H1 (cell line): ENCODE measurements at regions not wholly inside any gene's neighbourhood (a gene's known extent, or its start where the extent isn't known, plus 50 kb on each side); places are given as distances from the start of the nearest gene placed in this dataset.

Experiments
- CTCF ChIA-PET: fragments of 300-600 bp; sonication (Branson Sonifier 250); formaldehyde crosslinking; loops from one replicate; lab custom pipeline; 2021; ENCODE audit not compliant: partially characterized antibody; lab: Charles Lee
- POLR2A ChIA-PET: fragments of 300-600 bp; sonication (Branson Sonifier 250); formaldehyde crosslinking; loops from one replicate; lab custom pipeline; 2021; ENCODE audit warnings: inconsistent platforms; ENCODE audit not compliant: partially characterized antibody; lab: Charles Lee
- DNase-seq, 2 experiments: peaks; one replicate each; pipeline versions ENCODE4 v3.0.0 to v3.0.0-alpha.2; 2010 to 2022; ENCODE audit warnings: low spot score in 2 of 2, low read depth in 1 of 2, mixed read lengths in 1 of 2
- FAIRE-seq: peaks from 2 replicates; lab custom pipeline; 2011; peaks lifted over from hg19 to GRCh38; lab: Jason Lieb, UNC
- H2AFZ ChIP-seq: 2 replicates; pipeline ENCODE4 v1.8.1; 2012; ENCODE audit warnings: low read length, inconsistent platforms
- H2AK5ac ChIP-seq: 2 replicates; pipeline ENCODE4 v1.6.1; 2013; ENCODE audit warnings: low read depth, low read length
- H2BK120ac ChIP-seq: replicated peaks from 2 replicates; pipeline ENCODE3; 2013; ENCODE audit warnings: low read depth, low read length, inconsistent platforms
- H2BK12ac ChIP-seq: 2 replicates; pipeline ENCODE4 v1.6.1; 2013; ENCODE audit warnings: low read depth, low read length
- H2BK15ac ChIP-seq: 2 replicates; pipeline ENCODE4 v1.6.1; 2013; ENCODE audit warnings: low read length
- H2BK20ac ChIP-seq: 2 replicates; pipeline ENCODE4 v1.6.1; 2013; ENCODE audit warnings: low read length
- H2BK5ac ChIP-seq: 2 replicates; pipeline ENCODE4 v1.6.1; 2013; ENCODE audit warnings: low read depth, low read length
- H3K14ac ChIP-seq: 2 replicates; pipeline ENCODE4 v1.6.1; 2013; ENCODE audit warnings: inconsistent platforms; ENCODE audit not compliant: insufficient read length
- H3K18ac ChIP-seq: 2 replicates; pipeline ENCODE4 v1.6.1; 2013; ENCODE audit warnings: low read length; ENCODE audit errors: extremely low read depth
- H3K23ac ChIP-seq: 2 replicates; pipeline ENCODE4 v1.6.1; 2013; ENCODE audit warnings: inconsistent platforms; ENCODE audit not compliant: insufficient read length
- H3K23me2 ChIP-seq: 2 replicates; pipeline ENCODE4 v1.6.1; 2013; ENCODE audit warnings: low read depth, low read length
- H3K27ac ChIP-seq: 2 replicates; pipeline ENCODE4 v1.6.1; 2011; ENCODE audit warnings: low read depth, low read length, inconsistent platforms
- H3K27me3 ChIP-seq, 4 experiments: replicated peaks in 1 of 4; 1 replicate in 1 of 4; 2 replicates in 3 of 4; pipeline versions ENCODE4 v1.6.1 to v1.8.1; 2011 to 2013; ENCODE audit warnings: low read length in 3 of 4, mild to moderate bottlenecking in 3 of 4, inconsistent platforms in 2 of 4, mixed read lengths in 2 of 4, moderate library complexity in 1 of 4; ENCODE audit not compliant: control insufficient read depth in 3 of 4, insufficient read depth in 3 of 4; ENCODE audit errors: extremely low read depth in 1 of 4
- H3K36me3 ChIP-seq, 4 experiments: 2 replicates each; pipeline versions ENCODE4 v1.6.1 to v1.8.1; 2011 to 2013; ENCODE audit warnings: mild to moderate bottlenecking in 4 of 4, low read length in 3 of 4, moderate library complexity in 2 of 4, control low read depth in 1 of 4, inconsistent platforms in 1 of 4; ENCODE audit not compliant: insufficient read depth in 4 of 4, control insufficient read depth in 2 of 4
- H3K4ac ChIP-seq: replicated peaks from 2 replicates; pipeline ENCODE3; 2013; ENCODE audit warnings: low read length, low read depth, mixed read lengths, inconsistent platforms; ENCODE audit not compliant: insufficient read length
- H3K4me1 ChIP-seq, 4 experiments: replicated peaks in 1 of 4; 1 replicate in 1 of 4; 2 replicates in 3 of 4; pipeline versions ENCODE4 v1.6.1 to v1.8.1; 2011 to 2013; ENCODE audit warnings: low read length in 3 of 4, inconsistent platforms in 2 of 4, mixed read lengths in 1 of 4; ENCODE audit not compliant: insufficient read depth in 4 of 4, control insufficient read depth in 3 of 4
- H3K4me2 ChIP-seq, 2 experiments: 2 replicates each; pipeline versions ENCODE4 v1.6.1 to v1.8.1; 2011 to 2013; ENCODE audit warnings: low read depth in 2 of 2, low read length in 2 of 2, control low read depth in 1 of 2, inconsistent platforms in 1 of 2, mild to moderate bottlenecking in 1 of 2; ENCODE audit not compliant: insufficient read depth in 1 of 2
- H3K4me3 ChIP-seq, 4 experiments: fragments of 200-600, 300-600 bp in 1 of 4; sonication (generic), shearing (Covaris generic), sonication (Bioruptor Twin) in 1 of 4; 2 replicates each; pipeline versions ENCODE4 v1.5.1 to v1.8.1; 2011 to 2016; ENCODE audit warnings: low read length in 4 of 4, low read depth in 3 of 4, control low read depth in 2 of 4, inconsistent platforms in 2 of 4, mild to moderate bottlenecking in 2 of 4, mixed read lengths in 1 of 4, moderate library complexity in 1 of 4; ENCODE audit not compliant: insufficient read depth in 2 of 4; ENCODE audit errors: extremely low read depth in 1 of 4
- H3K56ac ChIP-seq: replicated peaks from 2 replicates; pipeline ENCODE3; 2013; ENCODE audit warnings: low read depth, mild to moderate bottlenecking, mixed read lengths, low read length, inconsistent platforms; ENCODE audit not compliant: insufficient read length
- H3K79me1 ChIP-seq: 2 replicates; pipeline ENCODE4 v1.6.1; 2013; ENCODE audit warnings: low read depth, low read length, control low read depth
- H3K79me2 ChIP-seq, 2 experiments: 2 replicates each; pipeline versions ENCODE4 v1.6.1 to v1.8.1; 2012 to 2013; ENCODE audit warnings: low read length in 2 of 2, mild to moderate bottlenecking in 2 of 2, inconsistent platforms in 1 of 2; ENCODE audit not compliant: insufficient read depth in 2 of 2, control insufficient read depth in 1 of 2
- H3K9ac ChIP-seq, 4 experiments: replicated peaks in 1 of 4; 1 replicate in 1 of 4; 2 replicates in 3 of 4; pipeline versions ENCODE4 v1.6.1 to v1.8.1; 2011 to 2013; ENCODE audit warnings: low read depth in 3 of 4, low read length in 3 of 4, control low read depth in 2 of 4, mild to moderate bottlenecking in 2 of 4, moderate library complexity in 2 of 4, inconsistent platforms in 1 of 4; ENCODE audit errors: extremely low read depth in 1 of 4
- H3K9me3 ChIP-seq, 2 experiments: 2 replicates each; pipeline versions ENCODE4 v1.6.1 to v1.8.1; 2012 to 2013; ENCODE audit warnings: mild to moderate bottlenecking in 2 of 2, moderate library complexity in 2 of 2, control low read depth in 1 of 2, inconsistent platforms in 1 of 2, low read depth in 1 of 2, low read length in 1 of 2, mixed read lengths in 1 of 2; ENCODE audit not compliant: insufficient read depth in 2 of 2
- H4K20me1 ChIP-seq, 2 experiments: replicated peaks in 1 of 2; 2 replicates each; pipeline versions ENCODE3 to v1.8.1; 2011 to 2013; ENCODE audit warnings: inconsistent platforms in 2 of 2, low read length in 2 of 2, mild to moderate bottlenecking in 1 of 2; ENCODE audit not compliant: insufficient read depth in 2 of 2, control insufficient read depth in 1 of 2
- H4K5ac ChIP-seq: 2 replicates; pipeline ENCODE4 v1.6.1; 2013; ENCODE audit warnings: low read length, low read depth, mixed read lengths, inconsistent platforms; ENCODE audit not compliant: insufficient read length
- H4K8ac ChIP-seq: 2 replicates; pipeline ENCODE4 v1.8.0; 2013; ENCODE audit warnings: mild to moderate bottlenecking, moderate library complexity, low read length, inconsistent platforms; ENCODE audit not compliant: insufficient read depth; ENCODE audit errors: extremely low read depth
- H4K91ac ChIP-seq: replicated peaks from 2 replicates; pipeline ENCODE3; 2013; ENCODE audit warnings: low read length, mixed read lengths, inconsistent platforms; ENCODE audit not compliant: insufficient read length
- BRCA1 ChIP-seq: IDR thresholded peaks from 2 replicates; pipeline ENCODE4 v1.6.1; 2012; ENCODE audit warnings: low read depth, low read length, improper control_type of control experiment
- JUND ChIP-seq: IDR thresholded peaks from 2 replicates; pipeline ENCODE4 v1.6.1; 2011; ENCODE audit warnings: mild to moderate bottlenecking, improper control_type of control experiment, low read length
- RAD21 ChIP-seq, 2 experiments: IDR thresholded peaks in 1 of 2; conservative IDR thresholded peaks in 1 of 2; 2 replicates each; pipeline ENCODE4 v1.6.1; 2011; ENCODE audit warnings: low read depth in 2 of 2, low read length in 2 of 2, improper control_type of control experiment in 1 of 2, inconsistent platforms in 1 of 2, mild to moderate bottlenecking in 1 of 2, moderate library complexity in 1 of 2
- SAP30 ChIP-seq: fragments of 300-600 bp; sonication (generic); IDR thresholded peaks from 2 replicates; pipeline ENCODE4 v1.7.1; 2012; ENCODE audit warnings: low read length, moderate library complexity, mild to moderate bottlenecking, inconsistent platforms; ENCODE audit not compliant: insufficient read depth, insufficient replicate concordance
- WGBS, 2 experiments: shearing (Covaris generic) in 1 of 2; methylation state at CpG; one replicate each; pipeline versions ENCODE4 v1.1.6 to v1.1.7; 2013 to 2015; ENCODE audit warnings: low lambda C conversion rate in 2 of 2, mixed read lengths in 2 of 2, inconsistent platforms in 1 of 2, low coverage in 1 of 2, missing lambda C conversion rate in 1 of 2; ENCODE audit not compliant: insufficient replicate concordance in 2 of 2, insufficient coverage in 1 of 2, insufficient read length in 1 of 2; ENCODE audit errors: extremely low coverage in 1 of 2, missing lambda C conversion rate in 1 of 2; 5-methylcytosine and 5-hydroxymethylcytosine counted together
- TF ChIP-seq, protein P1 (sequence below): IDR thresholded peaks from 2 replicates; pipeline ENCODE4 v1.6.1; 2012; ENCODE audit warnings: low read length, inconsistent platforms
- TF ChIP-seq, protein P2 (sequence below), 3 experiments: IDR thresholded peaks; 1 replicate in 2 of 3; 2 replicates in 1 of 3; pipeline versions ENCODE4 v1.5.1 to v1.6.1; 2011; ENCODE audit warnings: low read length in 3 of 3, mild to moderate bottlenecking in 3 of 3, inconsistent platforms in 2 of 3, low read depth in 1 of 3, moderate library complexity in 1 of 3; ENCODE audit not compliant: insufficient read depth in 1 of 3; ENCODE audit errors: control extremely low read depth in 1 of 3

DNA sequence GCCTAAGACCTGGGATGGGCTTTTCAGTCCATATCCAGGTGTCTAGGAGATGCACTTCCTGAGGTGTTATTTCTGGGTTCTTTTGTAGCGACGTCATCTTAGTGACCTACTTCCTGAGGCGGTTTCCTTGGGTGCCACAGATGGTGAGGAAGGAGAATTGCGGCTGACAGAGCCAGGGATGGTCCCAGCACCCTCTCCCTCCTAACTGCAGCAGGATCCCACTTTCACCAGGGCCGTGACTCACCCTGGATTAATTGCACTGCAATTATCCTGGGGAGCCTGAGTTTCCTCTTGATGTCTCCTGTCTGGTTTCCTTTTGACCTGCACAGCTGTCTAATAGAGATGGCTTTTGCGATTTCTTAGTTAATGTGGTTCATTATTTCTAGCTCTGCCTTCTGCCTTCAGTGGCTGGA lies 271.7 kb downstream of the TCF7L2 start:
- H3K18ac ChIP-seq, result no peak overlapping the region
- H2BK120ac ChIP-seq, result no peak overlapping the region
- 83% methylated on average over 6 of the region's 6 CpGs; no CpG with 5 or more reads in 1 of the 2 experiments for WGBS, 2 experiments
- no peaks in the 10 kb centered on the region for H3K36me3 ChIP-seq
- H3K4ac ChIP-seq, result no peak overlapping the region
- H3K4me3 ChIP-seq, result no peak overlapping the region
- no peak overlapping the region for H2BK12ac ChIP-seq
- H2AK5ac ChIP-seq, result no peak overlapping the region
- no peak overlapping the region for H3K14ac ChIP-seq
- H4K8ac ChIP-seq, result no peak overlapping the region
- H2BK20ac ChIP-seq, result no peak overlapping the region
- no peak overlapping the region for H4K91ac ChIP-seq
- no peak overlapping the region for H2BK15ac ChIP-seq
- ChIA-PET POLR2A (no interaction called here), CTCF (interaction anchor here (0.7 to 1.8 kb wide), 3 partner anchors 13 to 80 kb away, joined by 3 to 4 read pairs (median 4); no protein-coding TSS in a partner anchor)
- no peak overlapping the region for H3K4me2 ChIP-seq
- H2AFZ ChIP-seq, result no peak overlapping the region
- H2BK5ac ChIP-seq, result no peak overlapping the region
- no peaks in the 10 kb centered on the region for H3K4me1 ChIP-seq
- H3K9me3 ChIP-seq, result no peaks in the 10 kb centered on the region
- H3K27ac ChIP-seq, result no peak overlapping the region
- no peaks in the 10 kb centered on the region for H3K79me2 ChIP-seq
- H3K23me2 ChIP-seq, result no peaks in the 10 kb centered on the region
- no peaks in the 10 kb centered on the region for H3K79me1 ChIP-seq
- no peaks in the 10 kb centered on the region for H4K20me1 ChIP-seq
- H4K5ac ChIP-seq, result no peak overlapping the region
- H3K9ac ChIP-seq, result no peak overlapping the region
- TF ChIP-seq, protein P1, sequence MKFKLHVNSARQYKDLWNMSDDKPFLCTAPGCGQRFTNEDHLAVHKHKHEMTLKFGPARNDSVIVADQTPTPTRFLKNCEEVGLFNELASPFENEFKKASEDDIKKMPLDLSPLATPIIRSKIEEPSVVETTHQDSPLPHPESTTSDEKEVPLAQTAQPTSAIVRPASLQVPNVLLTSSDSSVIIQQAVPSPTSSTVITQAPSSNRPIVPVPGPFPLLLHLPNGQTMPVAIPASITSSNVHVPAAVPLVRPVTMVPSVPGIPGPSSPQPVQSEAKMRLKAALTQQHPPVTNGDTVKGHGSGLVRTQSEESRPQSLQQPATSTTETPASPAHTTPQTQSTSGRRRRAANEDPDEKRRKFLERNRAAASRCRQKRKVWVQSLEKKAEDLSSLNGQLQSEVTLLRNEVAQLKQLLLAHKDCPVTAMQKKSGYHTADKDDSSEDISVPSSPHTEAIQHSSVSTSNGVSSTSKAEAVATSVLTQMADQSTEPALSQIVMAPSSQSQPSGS, result peak; percentile 42; the same call in 1 of the 2 replicates
- TF ChIP-seq, protein P2, sequence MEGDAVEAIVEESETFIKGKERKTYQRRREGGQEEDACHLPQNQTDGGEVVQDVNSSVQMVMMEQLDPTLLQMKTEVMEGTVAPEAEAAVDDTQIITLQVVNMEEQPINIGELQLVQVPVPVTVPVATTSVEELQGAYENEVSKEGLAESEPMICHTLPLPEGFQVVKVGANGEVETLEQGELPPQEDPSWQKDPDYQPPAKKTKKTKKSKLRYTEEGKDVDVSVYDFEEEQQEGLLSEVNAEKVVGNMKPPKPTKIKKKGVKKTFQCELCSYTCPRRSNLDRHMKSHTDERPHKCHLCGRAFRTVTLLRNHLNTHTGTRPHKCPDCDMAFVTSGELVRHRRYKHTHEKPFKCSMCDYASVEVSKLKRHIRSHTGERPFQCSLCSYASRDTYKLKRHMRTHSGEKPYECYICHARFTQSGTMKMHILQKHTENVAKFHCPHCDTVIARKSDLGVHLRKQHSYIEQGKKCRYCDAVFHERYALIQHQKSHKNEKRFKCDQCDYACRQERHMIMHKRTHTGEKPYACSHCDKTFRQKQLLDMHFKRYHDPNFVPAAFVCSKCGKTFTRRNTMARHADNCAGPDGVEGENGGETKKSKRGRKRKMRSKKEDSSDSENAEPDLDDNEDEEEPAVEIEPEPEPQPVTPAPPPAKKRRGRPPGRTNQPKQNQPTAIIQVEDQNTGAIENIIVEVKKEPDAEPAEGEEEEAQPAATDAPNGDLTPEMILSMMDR (IDR thresholded peaks at IDR 0.05; ENCODE audit: control extremely low read depth in 1 of 3, insufficient read depth in 1 of 3, low read depth in 1 of 3, low read length in 3 of 3), result peak in 2 of 3 experiments; percentile 19 to 26; a peak in 2 of 4 replicates
- TF ChIP-seq RAD21 (IDR thresholded peaks at IDR 0.05 in 1 of 2, conservative IDR thresholded peaks at IDR 0.05 in 1 of 2; ENCODE audit: low read depth in 2 of 2, low read length in 2 of 2) (peak; percentile 17 to 18; a peak in 3 of 4 replicates), SAP30 (no peak), JUND (peak; percentile 70; the same call in 1 of the 2 replicates), BRCA1 (no peak)
- FAIRE-seq, result peak; percentile 50
- H3K27me3 ChIP-seq, result peaks cover 0 to 2% (median 2%) of the 10 kb centered on the region in 4 experiments; a peak in 2 of 7 replicates
- peak in 1 of 2 experiments; percentile 46 for DNase-seq
- no peak overlapping the region for H3K23ac ChIP-seq
- H3K56ac ChIP-seq, result no peak overlapping the region
